SU-DHL-6 (cell line): ENCODE measurements at regions not wholly inside any gene's neighbourhood (a gene's known extent, or its start where the extent isn't known, plus 50 kb on each side); places are given as distances from the start of the nearest gene placed in this dataset.

Experiments
- EZH2phosphoT487 ChIP-seq: fragments of 200-600 bp; sonication (generic), shearing (Covaris generic); conservative IDR thresholded peaks from 2 replicates; pipeline ENCODE4 v1.6.1; 2018; ENCODE audit warnings: mild to moderate bottlenecking, antibody characterized with exemption, low read length, moderate library complexity, mixed read lengths
- TF ChIP-seq, protein P1 (sequence below): fragments of 200-600 bp; sonication (generic); IDR thresholded peaks from one replicate; pipeline ENCODE4 v1.5.1; 2017; ENCODE audit warnings: antibody characterized with exemption, mild to moderate bottlenecking, low read length, moderate library complexity; ENCODE audit not compliant: insufficient read depth, poor library complexity, severe bottlenecking

DNA sequence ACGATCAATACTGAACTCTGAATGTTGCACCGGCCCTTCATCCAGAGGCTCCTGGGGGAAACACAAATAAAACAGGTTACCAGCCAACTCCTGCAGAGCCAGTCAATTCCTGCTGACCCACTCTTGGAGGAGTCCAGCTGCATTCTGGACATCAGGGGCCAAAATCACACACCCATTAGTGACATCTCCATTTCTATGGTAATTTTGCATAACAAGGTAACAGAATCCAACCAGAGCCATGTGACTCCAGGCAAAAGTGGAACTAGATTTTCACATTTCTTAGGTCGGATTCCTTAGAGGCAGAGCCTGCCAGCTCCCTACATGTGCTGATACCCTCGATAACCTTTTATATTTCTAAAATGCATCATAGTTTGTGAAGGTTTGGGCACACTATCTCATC lies 119.2 kb upstream of the CTNNB1 start:
- TF ChIP-seq, protein P1, sequence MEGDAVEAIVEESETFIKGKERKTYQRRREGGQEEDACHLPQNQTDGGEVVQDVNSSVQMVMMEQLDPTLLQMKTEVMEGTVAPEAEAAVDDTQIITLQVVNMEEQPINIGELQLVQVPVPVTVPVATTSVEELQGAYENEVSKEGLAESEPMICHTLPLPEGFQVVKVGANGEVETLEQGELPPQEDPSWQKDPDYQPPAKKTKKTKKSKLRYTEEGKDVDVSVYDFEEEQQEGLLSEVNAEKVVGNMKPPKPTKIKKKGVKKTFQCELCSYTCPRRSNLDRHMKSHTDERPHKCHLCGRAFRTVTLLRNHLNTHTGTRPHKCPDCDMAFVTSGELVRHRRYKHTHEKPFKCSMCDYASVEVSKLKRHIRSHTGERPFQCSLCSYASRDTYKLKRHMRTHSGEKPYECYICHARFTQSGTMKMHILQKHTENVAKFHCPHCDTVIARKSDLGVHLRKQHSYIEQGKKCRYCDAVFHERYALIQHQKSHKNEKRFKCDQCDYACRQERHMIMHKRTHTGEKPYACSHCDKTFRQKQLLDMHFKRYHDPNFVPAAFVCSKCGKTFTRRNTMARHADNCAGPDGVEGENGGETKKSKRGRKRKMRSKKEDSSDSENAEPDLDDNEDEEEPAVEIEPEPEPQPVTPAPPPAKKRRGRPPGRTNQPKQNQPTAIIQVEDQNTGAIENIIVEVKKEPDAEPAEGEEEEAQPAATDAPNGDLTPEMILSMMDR = no peak
- no peak for TF ChIP-seq EZH2phosphoT487
